ENCODE measurements at regions not wholly inside any gene's neighbourhood (a gene's known extent, or its start where the extent isn't known, plus 50 kb on each side); places are given as distances from the start of the nearest gene placed in this dataset.
"Not testable (repeated sequence)": the region's sequence is repeated elsewhere in the genome, so short reads cannot be mapped to it uniquely, and the experiment has no call there.

GRCh38 chr10:121380211-121380610, 218.0 kb downstream of the FGFR2 start:
- H4K20me1 ChIP-seq (ENCODE audit: insufficient read depth): no peaks in the 10 kb centered on the region
- H3K27ac ChIP-seq (ENCODE audit: low read depth, low read length): no peak overlapping the region
- intact Hi-C loops (cut with micrococcal nuclease): no loop called here
- no peaks in the 10 kb centered on the region for H3K36me3 ChIP-seq (ENCODE audit: control insufficient read depth in 1 of 2, insufficient read depth in 2 of 2, low read length in 2 of 2)
- ChIA-PET CTCF (no interaction called here), RAD21 (ENCODE audit: low non-redundant PET in 1 of 2, low total read pairs in 2 of 2, uncharacterized antibody in 2 of 2, unreplicated experiment in 2 of 2) (no interaction called here), POLR2A (no interaction called here)
- no peak overlapping the region for H2AFZ ChIP-seq (ENCODE audit: low read depth, low read length, poor library complexity, severe bottlenecking)
- DNase-seq (ENCODE audit: low read depth, low spot score) (no peak), ATAC-seq (no peak)
- no peaks in the 10 kb centered on the region for H3K4me1 ChIP-seq (ENCODE audit: control insufficient read depth in 1 of 2, insufficient read depth in 2 of 2, low read length in 2 of 2)
- H3K9me3 ChIP-seq (ENCODE audit: control insufficient read depth in 1 of 2, insufficient read depth in 1 of 2, low read depth in 1 of 2, low read length in 2 of 2): no peaks in the 10 kb centered on the region
- H3K4me3 ChIP-seq (replicated peaks in 1 of 2; ENCODE audit: low read depth in 1 of 2, low read length in 2 of 2): no peak overlapping the region
- no peaks in the 10 kb centered on the region for H3K9me2 ChIP-seq (ENCODE audit: insufficient read depth)
- TF ChIP-seq POLR2AphosphoS5 (IDR thresholded peaks at IDR 0.05; ENCODE audit: low read depth, low read length): no peak
- no peak for TF ChIP-seq EZH2 (IDR thresholded peaks at IDR 0.05)
- TF ChIP-seq POLR2A (IDR thresholded peaks at IDR 0.05; ENCODE audit: borderline replicate concordance, extremely low read depth, insufficient read depth, insufficient read length): no peak
- TF ChIP-seq ATF3 (IDR thresholded peaks at IDR 0.05): no peak
- no peak for TF ChIP-seq FOSL1 (IDR thresholded peaks at IDR 0.05; ENCODE audit: low read depth)
- TF ChIP-seq SRF (IDR thresholded peaks at IDR 0.05; ENCODE audit: low read depth): no peak
- TF ChIP-seq JUND (IDR thresholded peaks at IDR 0.05): no peak
- TF ChIP-seq SIN3A (IDR thresholded peaks at IDR 0.05; ENCODE audit: low read depth): no peak
- no peak for TF ChIP-seq MAX (IDR thresholded peaks at IDR 0.05)
- H3K4me2 ChIP-seq (ENCODE audit: low read length): no peak overlapping the region
- no peak overlapping the region for H3K9ac ChIP-seq (ENCODE audit: low read length)
- H3K79me2 ChIP-seq (ENCODE audit: insufficient read depth, low read length): no peaks in the 10 kb centered on the region
- BruUV-seq (replicated peaks): no TSS peak
- no peaks in the 10 kb centered on the region for H3K27me3 ChIP-seq (ENCODE audit: insufficient read depth, low read length)

GRCh38 chr10:121382029-121382520, 216.2 kb downstream of the FGFR2 start:
- H3K4me2 ChIP-seq (ENCODE audit: low read length); BruUV-seq (replicated peaks); CTCF ChIA-PET; intact Hi-C loops (cut with micrococcal nuclease); POLR2A ChIA-PET; H3K9me2 ChIP-seq (ENCODE audit: insufficient read depth); H3K9me3 ChIP-seq (ENCODE audit: control insufficient read depth in 1 of 2, insufficient read depth in 1 of 2, low read depth in 1 of 2, low read length in 2 of 2); H3K27ac ChIP-seq (ENCODE audit: low read depth, low read length); H3K9ac ChIP-seq (ENCODE audit: low read length); H3K36me3 ChIP-seq (ENCODE audit: control insufficient read depth in 1 of 2, insufficient read depth in 2 of 2, low read length in 2 of 2); RAD21 ChIA-PET (ENCODE audit: low non-redundant PET in 1 of 2, low total read pairs in 2 of 2, uncharacterized antibody in 2 of 2, unreplicated experiment in 2 of 2); H3K79me2 ChIP-seq (ENCODE audit: insufficient read depth, low read length); H3K4me1 ChIP-seq (ENCODE audit: control insufficient read depth in 1 of 2, insufficient read depth in 2 of 2, low read length in 2 of 2); DNase-seq (ENCODE audit: low read depth, low spot score); ATAC-seq; H3K27me3 ChIP-seq (ENCODE audit: insufficient read depth, low read length); H2AFZ ChIP-seq (ENCODE audit: low read depth, low read length, poor library complexity, severe bottlenecking); H4K20me1 ChIP-seq (ENCODE audit: insufficient read depth); H3K4me3 ChIP-seq (replicated peaks in 1 of 2; ENCODE audit: low read depth in 1 of 2, low read length in 2 of 2): not testable (repeated sequence)
